Neuron (in vitro differentiated cells): ENCODE measurements at regions not wholly inside any gene's neighbourhood (a gene's known extent, or its start where the extent isn't known, plus 50 kb on each side); places are given as distances from the start of the nearest gene placed in this dataset.
"Not testable (repeated sequence)": the region's sequence is repeated elsewhere in the genome, so short reads cannot be mapped to it uniquely, and the experiment has no call there.

Experiments used
- H2AFZ ChIP-seq: one replicate; pipeline ENCODE4 v1.6.1; 2013; ENCODE audit warnings: low read depth, mild to moderate bottlenecking, inconsistent platforms, low read length, moderate library complexity
- H3K27me3 ChIP-seq: one replicate; pipeline ENCODE4 v1.6.1; 2013; ENCODE audit warnings: low read length; ENCODE audit not compliant: insufficient read depth
- H3K36me3 ChIP-seq: one replicate; pipeline ENCODE4 v1.6.1; 2013; ENCODE audit warnings: low read length; ENCODE audit not compliant: insufficient read depth
- H3K4me1 ChIP-seq: one replicate; pipeline ENCODE4 v1.6.1; 2013; ENCODE audit warnings: low read length; ENCODE audit not compliant: insufficient read depth
- H3K4me3 ChIP-seq: 2 replicates; pipeline ENCODE4 v1.5.1; 2013; ENCODE audit warnings: mild to moderate bottlenecking, low read length, moderate library complexity
- H3K9me3 ChIP-seq: one replicate; pipeline ENCODE4 v1.6.1; 2013; ENCODE audit warnings: low read length

DNA sequence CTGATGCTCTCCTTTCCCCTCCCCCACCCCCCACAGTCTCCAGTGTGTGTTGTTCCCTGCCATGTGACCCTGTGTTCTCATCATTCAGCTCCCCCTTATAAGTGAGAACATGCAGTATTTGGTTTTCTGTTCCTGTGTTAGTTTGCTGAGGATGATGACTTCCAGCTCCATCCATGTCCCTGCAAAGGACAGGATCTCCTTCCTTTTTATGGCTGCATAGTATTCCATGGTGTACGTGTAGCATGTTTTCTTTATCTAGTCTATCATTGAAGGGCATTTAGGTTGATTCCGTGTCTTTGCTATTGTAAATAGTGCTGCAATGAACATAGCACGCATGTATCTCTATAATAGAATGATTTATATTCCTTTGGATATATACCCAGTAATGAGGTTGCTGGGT, 162.3 kb downstream of the ERMARD start:
- not testable (repeated sequence) for H3K4me3 ChIP-seq, H3K27me3 ChIP-seq, H2AFZ ChIP-seq, H3K4me1 ChIP-seq, H3K9me3 ChIP-seq, H3K36me3 ChIP-seq

DNA sequence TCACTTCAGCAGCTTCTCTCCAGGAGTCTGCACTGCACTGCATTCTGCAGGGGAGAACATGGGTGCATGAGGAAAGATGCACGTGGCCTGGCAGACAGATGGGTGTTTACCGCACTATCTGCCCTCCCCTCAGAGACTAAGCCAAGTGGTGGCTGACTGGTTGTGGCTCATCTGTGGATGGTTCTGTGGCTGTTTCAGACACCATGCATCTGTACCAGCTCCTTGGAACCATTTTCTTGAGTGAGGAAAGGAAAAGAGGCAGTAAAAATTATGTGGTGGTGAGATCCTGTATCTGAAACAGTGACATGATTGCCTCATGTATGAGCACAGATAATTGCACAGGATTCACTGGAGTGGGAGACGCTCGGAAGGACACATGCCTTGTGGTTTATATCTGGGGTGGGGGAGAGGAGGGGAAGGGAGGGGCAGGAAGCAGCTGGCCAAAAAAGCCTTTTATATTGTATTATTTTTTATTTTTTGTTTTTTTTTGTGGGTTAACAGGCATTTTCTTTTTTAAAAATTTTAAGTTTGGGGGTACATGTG, 161.7 kb downstream of the ERMARD start:
- H3K4me3 ChIP-seq = no peak overlapping the region
- no peaks in the 10 kb centered on the region for H3K27me3 ChIP-seq
- H3K9me3 ChIP-seq = no peaks in the 10 kb centered on the region
- H2AFZ ChIP-seq = no peak overlapping the region
- no peaks in the 10 kb centered on the region for H3K36me3 ChIP-seq
- H3K4me1 ChIP-seq = no peaks in the 10 kb centered on the region

DNA sequence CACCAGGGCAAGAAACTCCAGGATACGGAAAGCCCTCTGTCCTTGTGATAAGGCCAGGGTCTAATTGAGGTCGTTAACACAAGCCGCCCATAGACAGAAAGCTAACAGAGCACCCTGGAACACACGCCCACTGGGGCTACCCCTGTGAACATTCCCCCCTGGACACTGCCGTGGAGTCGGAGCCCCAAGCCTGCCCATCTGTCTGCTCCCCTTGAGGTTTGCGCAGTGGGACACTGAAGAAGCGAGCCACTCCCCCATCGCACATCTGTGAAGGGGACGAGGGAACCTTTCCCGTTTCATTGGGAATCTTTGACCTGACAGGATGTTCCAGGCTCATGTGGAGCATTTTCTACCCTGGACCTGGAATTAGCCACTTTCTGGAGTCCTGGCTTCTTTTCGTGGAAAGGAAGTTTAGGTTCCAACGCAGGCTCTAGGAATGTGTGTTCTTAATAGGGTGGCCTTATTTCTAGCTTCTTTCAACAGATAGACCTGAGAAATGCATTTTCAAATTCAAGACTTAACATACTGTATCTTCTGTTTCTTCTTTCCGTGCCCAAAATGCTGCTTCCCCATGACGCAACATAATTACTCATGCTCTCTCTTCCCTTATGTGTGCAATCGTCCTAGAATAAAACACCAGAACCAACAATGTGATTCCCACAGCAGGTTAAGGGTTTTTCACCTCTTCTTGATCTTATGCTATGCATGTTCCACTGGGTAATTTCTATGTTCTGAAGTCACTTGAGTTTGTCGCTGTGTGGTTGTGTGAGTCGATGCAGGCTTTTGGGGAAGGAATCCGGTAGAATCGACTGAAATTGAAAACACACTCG, 161.1 kb downstream of the ERMARD start:
- no peaks in the 10 kb centered on the region for H3K36me3 ChIP-seq
- no peaks in the 10 kb centered on the region for H3K4me1 ChIP-seq
- no peaks in the 10 kb centered on the region for H3K9me3 ChIP-seq
- H2AFZ ChIP-seq = no peak overlapping the region
- H3K27me3 ChIP-seq = no peaks in the 10 kb centered on the region
- no peak overlapping the region for H3K4me3 ChIP-seq

DNA sequence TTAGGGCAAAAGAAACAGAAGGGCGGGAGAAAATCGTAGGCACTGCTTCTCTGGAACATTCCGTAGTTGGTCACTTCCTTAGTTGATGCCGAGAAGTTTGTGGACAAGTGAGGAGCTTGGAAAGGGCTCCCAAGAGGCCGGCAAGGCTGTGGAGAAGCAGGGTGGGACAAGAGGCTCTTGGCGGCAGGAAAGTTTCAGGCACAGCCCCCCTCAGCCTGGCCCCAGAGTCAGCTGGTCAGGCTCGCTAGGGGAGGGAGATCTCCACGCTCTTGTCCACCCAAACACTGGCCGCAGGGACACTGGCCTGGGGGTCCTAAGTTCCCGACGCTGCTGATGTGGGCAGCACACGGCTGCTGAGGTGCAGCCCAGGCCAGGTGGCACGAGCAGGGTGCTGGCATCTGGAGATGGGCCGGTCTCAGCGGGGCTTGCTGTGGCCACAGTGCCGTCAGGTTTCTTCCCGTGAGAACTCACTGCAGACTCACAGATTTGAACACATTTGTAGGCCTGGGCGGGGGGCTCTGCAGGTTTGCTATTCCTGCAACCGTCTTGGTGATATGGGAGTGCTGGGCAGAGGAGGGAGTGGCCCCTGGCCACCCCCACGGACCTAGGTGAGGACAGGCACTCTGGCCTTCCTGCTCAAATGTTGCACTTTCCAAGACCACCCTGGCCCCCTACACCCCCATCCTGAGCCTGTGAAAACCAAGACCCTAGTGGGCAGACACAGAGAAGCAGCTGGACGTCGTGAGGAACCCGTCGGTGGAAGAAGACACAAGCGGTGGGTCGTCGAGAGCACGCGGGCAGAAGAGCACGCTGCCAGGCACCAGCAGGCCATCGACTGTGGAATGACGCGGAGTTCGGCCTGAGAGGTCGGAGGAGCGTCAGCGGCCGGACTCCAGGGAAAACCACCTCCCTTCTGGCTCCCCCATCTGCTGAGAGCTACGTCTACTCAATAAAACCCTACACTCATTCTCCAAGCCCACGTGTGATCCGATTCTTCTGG, 160.1 kb downstream of the ERMARD start:
- H3K9me3 ChIP-seq = no peaks in the 10 kb centered on the region
- no peaks in the 10 kb centered on the region for H3K36me3 ChIP-seq
- peaks cover 3% of the 10 kb centered on the region for H3K4me1 ChIP-seq
- H3K27me3 ChIP-seq = no peaks in the 10 kb centered on the region
- H2AFZ ChIP-seq = no peak overlapping the region
- H3K4me3 ChIP-seq = no peak overlapping the region

DNA sequence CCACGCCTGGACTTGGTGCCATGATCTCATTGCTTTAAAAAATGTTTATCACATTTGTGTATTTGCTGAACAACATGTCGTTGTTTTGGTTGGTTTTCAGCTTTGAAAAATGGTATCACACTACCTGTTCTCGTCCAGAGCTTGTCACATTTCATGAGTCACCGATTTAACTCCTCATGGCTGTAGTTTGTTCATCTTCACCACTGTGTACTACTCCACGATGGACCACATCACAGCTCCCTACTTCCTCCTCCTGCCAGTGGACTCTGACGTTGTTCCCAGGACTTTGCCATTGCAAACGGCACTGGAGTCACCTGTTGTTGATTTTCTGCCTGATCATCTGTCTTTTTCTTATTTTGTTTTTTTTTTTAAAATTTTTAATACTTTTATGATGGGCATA, 157.7 kb downstream of the ERMARD start:
- Histone ChIP-seq H3K9me3 (no peaks in the 10 kb centered on the region), H3K27me3 (no peaks in the 10 kb centered on the region), H2AFZ (no peak overlapping the region), H3K4me1 (peaks cover 13% of the 10 kb centered on the region), H3K36me3 (no peaks in the 10 kb centered on the region), H3K4me3 (no peak overlapping the region)

DNA sequence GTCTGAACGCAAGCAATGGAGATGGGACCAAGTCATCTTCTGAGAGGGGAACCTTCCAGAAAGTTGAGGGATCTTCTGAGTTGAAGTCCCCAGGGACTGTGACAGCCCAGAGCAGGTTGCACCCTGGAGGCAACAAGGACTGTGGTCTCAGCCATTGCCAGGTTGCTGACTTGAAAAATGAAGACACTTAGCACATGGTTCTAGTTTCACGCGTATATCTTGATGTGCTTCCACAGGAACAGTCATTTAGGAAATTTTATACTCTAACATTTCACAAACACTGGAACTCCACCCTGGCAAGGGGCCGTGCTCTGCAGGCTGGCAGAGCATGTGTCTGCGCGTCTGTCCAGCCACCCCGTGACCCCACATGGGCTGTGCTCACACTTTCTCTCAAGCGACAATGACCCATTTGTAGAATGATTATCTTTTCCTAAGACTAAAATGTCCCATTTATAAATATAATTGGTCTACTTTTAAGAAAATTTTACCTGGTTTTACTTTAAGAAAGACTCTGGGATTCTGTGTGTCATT, 157.0 kb downstream of the ERMARD start:
- Histone ChIP-seq H3K27me3 (no peaks in the 10 kb centered on the region), H3K4me3 (no peak overlapping the region)

DNA sequence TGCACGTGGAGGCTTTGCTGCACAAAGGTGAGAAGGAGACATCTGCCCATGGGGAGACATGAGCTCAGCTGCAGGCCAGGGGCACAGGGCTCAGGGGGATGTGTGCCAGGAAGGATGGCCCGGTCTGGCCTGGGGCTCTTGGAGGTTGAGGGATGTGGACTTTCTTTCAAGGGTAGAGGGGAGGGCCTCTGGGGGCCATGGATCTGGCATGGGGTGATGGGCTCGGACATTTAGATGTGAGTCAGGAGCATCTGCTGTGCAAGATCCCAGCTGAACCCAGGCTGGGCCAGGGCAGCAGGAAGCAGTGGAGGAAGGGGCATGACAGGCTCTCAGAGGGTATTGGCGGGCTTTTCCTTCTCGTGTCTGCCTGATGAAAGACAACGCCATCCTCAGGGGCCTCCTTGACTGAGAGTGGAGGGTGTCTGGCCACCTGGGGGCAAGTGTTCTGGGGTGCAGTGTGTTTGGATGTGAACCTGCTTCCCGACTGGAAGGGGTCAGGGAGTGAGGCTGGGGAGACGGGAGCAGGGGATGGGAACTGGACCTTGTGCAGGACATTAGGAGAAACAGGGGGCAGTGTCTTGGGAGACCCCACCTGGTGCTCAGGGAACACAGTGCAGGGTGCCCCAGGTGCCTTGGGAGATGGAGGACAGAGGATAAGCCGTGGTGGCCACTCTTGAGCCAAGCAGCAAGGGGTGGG, 156.1 kb downstream of the ERMARD start:
- Histone ChIP-seq H3K4me1 (peaks cover 13% of the 10 kb centered on the region), H3K9me3 (no peaks in the 10 kb centered on the region), H3K36me3 (no peaks in the 10 kb centered on the region), H3K4me3 (no peak overlapping the region), H2AFZ (no peak overlapping the region), H3K27me3 (no peaks in the 10 kb centered on the region)

More for the DNA sequence above, 157.0 kb downstream of the ERMARD start:
- H3K4me1 ChIP-seq = peaks cover 13% of the 10 kb centered on the region
- no peak overlapping the region for H2AFZ ChIP-seq
- H3K36me3 ChIP-seq = no peaks in the 10 kb centered on the region
- no peaks in the 10 kb centered on the region for H3K9me3 ChIP-seq

DNA sequence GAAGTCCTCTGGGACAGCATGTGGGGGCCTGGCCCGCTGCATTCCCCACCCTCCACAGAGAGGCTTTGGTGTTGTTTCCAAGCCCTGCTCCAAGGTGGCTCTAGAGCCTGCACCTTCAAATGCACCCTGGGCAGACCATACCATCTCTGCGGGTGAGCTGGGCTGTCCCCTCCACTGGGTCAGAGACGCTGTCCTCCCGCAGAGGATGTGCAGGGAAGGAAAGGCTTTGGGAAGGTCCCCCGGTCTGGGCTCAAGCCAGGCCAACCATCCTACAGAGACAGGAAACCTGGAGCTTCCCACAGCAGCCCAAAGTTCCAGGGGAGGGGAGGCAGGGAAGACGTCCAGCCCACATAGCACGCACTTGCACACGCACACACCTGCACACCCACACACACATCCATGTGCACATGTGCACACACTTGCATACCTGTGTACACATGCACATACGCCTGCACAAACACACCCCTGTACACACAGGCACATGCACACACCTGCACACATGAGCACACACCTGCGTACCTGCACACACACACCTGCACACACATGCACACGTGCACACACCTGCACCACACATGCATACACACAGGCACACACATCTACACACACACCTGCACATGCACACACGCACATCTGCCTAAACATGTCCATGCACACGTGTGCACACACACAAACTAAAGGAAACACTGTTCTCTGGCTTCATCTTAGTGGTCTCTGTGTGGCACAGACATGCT, 155.4 kb downstream of the ERMARD start:
- H2AFZ ChIP-seq = no peak overlapping the region
- H3K9me3 ChIP-seq = no peaks in the 10 kb centered on the region
- H3K27me3 ChIP-seq = no peaks in the 10 kb centered on the region
- H3K4me1 ChIP-seq = peaks cover 13% of the 10 kb centered on the region
- H3K36me3 ChIP-seq = no peaks in the 10 kb centered on the region
- H3K4me3 ChIP-seq = no peak overlapping the region

DNA sequence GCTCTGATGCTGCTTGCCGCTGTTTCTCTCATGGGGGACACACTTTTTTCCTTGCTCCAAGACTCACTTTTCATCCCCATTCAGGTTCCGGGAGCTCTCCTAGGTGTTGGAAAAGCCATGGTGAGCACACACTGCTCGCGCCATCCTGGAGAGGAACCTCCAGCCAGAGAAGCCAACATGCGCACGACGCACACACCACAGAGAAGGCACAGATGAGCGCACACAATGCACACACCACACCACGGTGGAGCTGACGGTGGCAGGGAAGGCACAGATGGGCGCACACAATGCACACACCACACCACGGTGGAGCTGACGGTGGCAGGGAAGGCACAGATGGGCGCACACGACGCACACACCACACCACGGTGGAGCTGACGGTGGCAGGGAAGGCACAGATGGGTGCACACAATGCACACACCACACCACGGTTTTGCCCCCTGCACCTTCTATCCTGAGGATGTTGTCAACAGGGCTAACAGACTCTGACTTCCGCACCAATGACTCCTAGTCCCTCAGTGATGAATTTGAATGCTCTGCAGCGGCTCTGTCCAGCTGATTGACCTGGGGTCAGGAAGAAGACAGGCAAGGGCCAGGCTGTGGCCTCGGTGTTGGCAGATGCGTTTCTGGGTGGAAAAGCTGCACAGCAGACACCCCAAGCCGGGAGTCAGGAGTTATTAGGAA, 154.7 kb downstream of the ERMARD start:
- H3K4me3 ChIP-seq = no peak overlapping the region
- no peaks in the 10 kb centered on the region for H3K27me3 ChIP-seq
- H3K36me3 ChIP-seq = no peaks in the 10 kb centered on the region
- H3K9me3 ChIP-seq = no peaks in the 10 kb centered on the region
- peaks cover 13% of the 10 kb centered on the region for H3K4me1 ChIP-seq
- no peak overlapping the region for H2AFZ ChIP-seq

DNA sequence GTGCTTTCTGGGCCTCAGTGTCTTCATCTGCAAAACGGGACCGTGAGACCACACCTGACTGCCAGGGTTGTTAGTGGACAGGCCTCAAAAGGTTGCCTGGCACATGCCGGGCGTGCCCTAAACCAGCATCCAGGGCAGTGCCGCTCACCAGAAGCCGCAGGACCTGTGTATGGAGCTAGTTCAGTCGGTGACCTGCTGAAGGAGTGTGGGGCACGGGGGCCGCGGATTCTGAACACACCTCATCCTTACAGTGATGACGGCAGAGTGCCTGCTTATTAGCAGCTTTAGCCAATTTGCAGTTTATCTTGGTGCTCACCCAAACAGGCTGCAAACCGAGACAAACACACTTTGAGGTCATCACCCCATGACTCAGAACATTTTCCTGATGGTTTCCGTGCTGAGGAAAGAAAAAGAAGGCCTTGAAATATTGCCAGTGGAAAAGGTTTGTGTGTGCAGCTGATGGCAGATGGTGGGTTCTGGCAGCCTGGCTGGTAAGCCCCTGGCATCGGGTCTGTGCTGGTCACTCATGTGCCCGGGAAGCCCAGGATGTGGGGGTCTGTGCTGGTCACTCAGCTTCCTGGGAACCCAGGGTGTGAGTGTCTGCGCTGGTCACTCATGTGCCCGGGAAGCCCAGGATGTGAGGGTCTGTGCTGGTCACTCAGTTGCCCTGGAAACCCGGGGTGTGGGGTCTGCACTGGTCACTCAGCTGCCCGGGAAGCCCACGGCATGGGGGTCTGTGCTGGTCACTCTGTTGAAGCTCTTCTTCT, 153.8 kb downstream of the ERMARD start:
- Histone ChIP-seq H3K4me1 (peaks cover 13% of the 10 kb centered on the region), H2AFZ (no peak overlapping the region), H3K36me3 (no peaks in the 10 kb centered on the region), H3K9me3 (no peaks in the 10 kb centered on the region), H3K27me3 (no peaks in the 10 kb centered on the region), H3K4me3 (no peak overlapping the region)
